GM23338 (cell line): ENCODE measurements at regions not wholly inside any gene's neighbourhood (a gene's known extent, or its start where the extent isn't known, plus 50 kb on each side); places are given as distances from the start of the nearest gene placed in this dataset.

Experiments used
- ATAC-seq: fragments of 200-7000 bp; cut with Tn5 transposase; 3 replicates; pipeline ENCODE4 v1.9.1; 2020
- DNase-seq: peaks from one replicate; pipeline ENCODE4 v3.0.0-alpha.2; 2015; ENCODE audit warnings: low spot score
- H2AFZ ChIP-seq: fragments of 200-600 bp; sonication (generic); 2 replicates; pipeline ENCODE4 v1.8.0; 2016; ENCODE audit warnings: antibody characterized with exemption, mild to moderate bottlenecking, moderate library complexity
- H3F3A ChIP-seq: fragments of 200-600 bp; sonication (generic); replicated peaks from 2 replicates; pipeline ENCODE4 v1.8.0; 2017; ENCODE audit warnings: antibody characterized with exemption, mixed run types, low read depth
- H3K27ac ChIP-seq: fragments of 200-600 bp; sonication (generic); 2 replicates; pipeline ENCODE4 v1.6.1; 2016; ENCODE audit warnings: low read depth
- H3K27me3 ChIP-seq: fragments of 200-600 bp; sonication (generic); 2 replicates; pipeline ENCODE4 v1.8.0; 2016; ENCODE audit warnings: mild to moderate bottlenecking, mixed run types, moderate library complexity; ENCODE audit not compliant: insufficient read depth
- H3K36me3 ChIP-seq: fragments of 200-600 bp; sonication (generic); 2 replicates; pipeline ENCODE4 v1.8.0; 2016; ENCODE audit warnings: mild to moderate bottlenecking; ENCODE audit not compliant: insufficient read depth
- H3K4me1 ChIP-seq: fragments of 200-600 bp; sonication (generic); 2 replicates; pipeline ENCODE4 v1.8.0; 2016; ENCODE audit warnings: mild to moderate bottlenecking, moderate library complexity; ENCODE audit not compliant: insufficient read depth
- H3K4me2 ChIP-seq: fragments of 200-600 bp; sonication (generic); 2 replicates; pipeline ENCODE4 v1.7.1; 2017; ENCODE audit warnings: mixed run types
- H3K4me3 ChIP-seq: fragments of 200-600 bp; sonication (generic); 2 replicates; pipeline ENCODE4 v1.6.1; 2016; ENCODE audit warnings: mixed run types
- H3K79me2 ChIP-seq: fragments of 200-600 bp; sonication (generic); replicated peaks from 2 replicates; pipeline ENCODE4 v1.8.0; 2017; ENCODE audit warnings: mild to moderate bottlenecking; ENCODE audit not compliant: insufficient read depth
- H3K9me2 ChIP-seq: fragments of 200-600 bp; sonication (generic); 2 replicates; pipeline ENCODE4 v1.8.0; 2017; ENCODE audit not compliant: insufficient read depth
- H4K20me1 ChIP-seq: fragments of 200-600 bp; sonication (generic); replicated peaks from 2 replicates; pipeline ENCODE4 v1.8.0; 2017; ENCODE audit warnings: mild to moderate bottlenecking; ENCODE audit not compliant: insufficient read depth
- H3K27ac Mint-ChIP-seq: 2 replicates; pipeline ENCODE4 v1.8.0; 2020; ENCODE audit warnings: inconsistent platforms, mild to moderate bottlenecking, moderate library complexity, mixed read lengths
- H3K27me3 Mint-ChIP-seq: 3 replicates; pipeline ENCODE4 v1.8.0; 2022; ENCODE audit warnings: low read depth, mild to moderate bottlenecking, moderate library complexity, mixed read lengths, inconsistent platforms; ENCODE audit not compliant: insufficient read depth, poor library complexity
- H3K36me3 Mint-ChIP-seq: 3 replicates; pipeline ENCODE4 v1.8.0; 2021; ENCODE audit warnings: low read depth, mild to moderate bottlenecking, inconsistent platforms, moderate library complexity, mixed read lengths
- H3K4me1 Mint-ChIP-seq: 3 replicates; pipeline ENCODE4 v1.8.0; 2020; ENCODE audit warnings: mild to moderate bottlenecking, inconsistent platforms, mixed read lengths
- H3K4me3 Mint-ChIP-seq: 3 replicates; pipeline ENCODE4 v1.8.0; 2021; ENCODE audit warnings: moderate library complexity, mild to moderate bottlenecking, inconsistent platforms, mixed read lengths
- H3K9me3 Mint-ChIP-seq: 3 replicates; pipeline ENCODE4 v1.8.0; 2020; ENCODE audit warnings: moderate library complexity, mild to moderate bottlenecking, inconsistent platforms, mixed read lengths
- CREB1 ChIP-seq: fragments of 250-450 bp; sonication (Bioruptor Pico); IDR thresholded peaks from 2 replicates; pipeline ENCODE4 v1.5.0; 2020; ENCODE audit warnings: low read depth, mild to moderate bottlenecking, moderate library complexity
- CTCF ChIP-seq, 2 experiments: fragments of 200-600 bp in 1 of 2; sonication (generic) in 1 of 2; conservative IDR thresholded peaks; 2 replicates each; pipeline versions ENCODE4 v1.5.1 to v1.6.1; 2016 to 2017; ENCODE audit warnings: antibody characterized with exemption in 2 of 2, low read depth in 2 of 2, mild to moderate bottlenecking in 2 of 2, moderate library complexity in 1 of 2
- EZH2phosphoT487 ChIP-seq: fragments of 200-600 bp; sonication (generic); IDR thresholded peaks from one replicate; pipeline ENCODE4 v1.8.1; 2018; ENCODE audit warnings: antibody characterized with exemption; ENCODE audit not compliant: unreplicated experiment
- NANOG ChIP-seq: IDR thresholded peaks from 2 replicates; pipeline ENCODE4 v1.6.1; 2016; ENCODE audit warnings: antibody characterized with exemption, borderline replicate concordance
- POLR2AphosphoS5 ChIP-seq: IDR thresholded peaks from 2 replicates; pipeline ENCODE4 v1.6.1; 2016; ENCODE audit warnings: antibody characterized with exemption, low read depth
- STAT1 ChIP-seq: IDR thresholded peaks from one replicate; pipeline ENCODE4 v1.6.1; 2016; ENCODE audit warnings: antibody characterized with exemption; ENCODE audit not compliant: unreplicated experiment
- ZNF114 ChIP-seq: fragments of 250-450 bp; sonication (Bioruptor Pico); IDR thresholded peaks from 2 replicates; pipeline ENCODE4 v1.5.0; 2020; ENCODE audit warnings: mild to moderate bottlenecking, moderate library complexity
- ZNF462 ChIP-seq: fragments of 250-450 bp; sonication (Bioruptor Pico); IDR thresholded peaks from 2 replicates; pipeline ENCODE4 v1.5.0; 2020; ENCODE audit warnings: mild to moderate bottlenecking, moderate library complexity
- TF ChIP-seq, protein P1 (sequence below): IDR thresholded peaks from 2 replicates; pipeline ENCODE4 v1.6.1; 2016; ENCODE audit warnings: antibody characterized with exemption
- TF ChIP-seq, protein P2 (sequence below): IDR thresholded peaks from one replicate; pipeline ENCODE4 v1.6.1; 2018; ENCODE audit warnings: antibody characterized with exemption; ENCODE audit not compliant: unreplicated experiment

DNA sequence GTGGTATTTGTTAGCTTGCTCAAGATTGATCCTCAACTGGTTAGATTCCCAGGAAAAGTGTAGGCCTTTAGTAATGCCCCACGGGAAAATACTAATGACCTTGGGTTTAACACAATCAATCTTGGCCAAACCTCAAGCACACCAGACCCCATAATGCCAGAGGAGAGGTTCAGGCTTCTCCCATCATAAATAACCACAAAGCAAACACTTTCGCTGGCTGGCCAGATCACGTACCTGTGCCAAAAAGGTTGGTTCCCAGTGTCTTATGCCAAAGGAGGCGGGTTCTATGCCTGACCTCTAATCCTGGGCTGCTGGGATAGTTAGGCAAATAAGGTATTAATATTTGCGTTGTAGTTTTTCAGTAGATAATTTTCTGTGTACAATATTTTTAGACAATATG, 379.2 kb upstream of the CDH18 start:
- no peak overlapping the region for H3K4me3 Mint-ChIP-seq
- Histone ChIP-seq H3K79me2 (no peaks in the 10 kb centered on the region), H2AFZ (no peak overlapping the region), H3K4me3 (no peak overlapping the region), H3K4me2 (no peak overlapping the region), H3K4me1 (no peaks in the 10 kb centered on the region), H3F3A (no peaks in the 10 kb centered on the region), H4K20me1 (no peaks in the 10 kb centered on the region), H3K27me3 (no peaks in the 10 kb centered on the region), H3K9me2 (no peaks in the 10 kb centered on the region), H3K27ac (no peak overlapping the region), H3K36me3 (no peaks in the 10 kb centered on the region)
- TF ChIP-seq ZNF462 (CRISPR knock-in tag) (no peak), CREB1 (CRISPR knock-in tag) (no peak), STAT1 (no peak)
- TF ChIP-seq, protein P1, sequence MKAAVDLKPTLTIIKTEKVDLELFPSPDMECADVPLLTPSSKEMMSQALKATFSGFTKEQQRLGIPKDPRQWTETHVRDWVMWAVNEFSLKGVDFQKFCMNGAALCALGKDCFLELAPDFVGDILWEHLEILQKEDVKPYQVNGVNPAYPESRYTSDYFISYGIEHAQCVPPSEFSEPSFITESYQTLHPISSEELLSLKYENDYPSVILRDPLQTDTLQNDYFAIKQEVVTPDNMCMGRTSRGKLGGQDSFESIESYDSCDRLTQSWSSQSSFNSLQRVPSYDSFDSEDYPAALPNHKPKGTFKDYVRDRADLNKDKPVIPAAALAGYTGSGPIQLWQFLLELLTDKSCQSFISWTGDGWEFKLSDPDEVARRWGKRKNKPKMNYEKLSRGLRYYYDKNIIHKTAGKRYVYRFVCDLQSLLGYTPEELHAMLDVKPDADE, result no peak
- no peak for ATAC-seq
- DNase-seq, result no peak
- no peaks in the 10 kb centered on the region for H3K4me1 Mint-ChIP-seq
- no peaks in the 10 kb centered on the region for H3K36me3 Mint-ChIP-seq
- no peaks in the 10 kb centered on the region for H3K27me3 Mint-ChIP-seq
- H3K27ac Mint-ChIP-seq, result no peak overlapping the region
- no peaks in the 10 kb centered on the region for H3K9me3 Mint-ChIP-seq

DNA sequence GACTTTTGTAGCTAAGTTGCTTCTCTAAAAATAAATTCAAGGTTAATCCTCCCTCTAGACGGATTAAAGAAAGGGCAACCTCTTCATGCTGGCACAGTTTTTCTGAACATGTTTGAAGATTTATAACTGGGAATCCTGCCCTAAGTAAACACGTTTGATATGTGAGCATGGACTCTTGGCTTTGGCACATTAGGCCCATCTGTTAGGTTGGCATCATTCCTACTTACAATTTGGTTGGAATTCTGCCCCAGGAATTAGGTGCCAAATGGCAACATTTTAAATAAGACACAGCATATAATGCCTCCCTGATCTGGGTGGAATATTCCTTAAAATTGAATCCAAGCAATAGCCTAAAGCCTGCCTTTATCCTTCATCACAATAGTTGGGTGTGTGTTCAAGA, 372.3 kb upstream of the CDH18 start:
- Histone ChIP-seq H3F3A (no peaks in the 10 kb centered on the region), H3K4me3 (no peak overlapping the region), H4K20me1 (no peaks in the 10 kb centered on the region), H3K4me1 (no peaks in the 10 kb centered on the region), H3K36me3 (no peaks in the 10 kb centered on the region), H3K4me2 (no peak overlapping the region), H3K27me3 (no peaks in the 10 kb centered on the region), H3K9me2 (no peaks in the 10 kb centered on the region), H3K27ac (no peak overlapping the region), H3K79me2 (no peaks in the 10 kb centered on the region), H2AFZ (no peak overlapping the region)
- Mint-ChIP-seq H3K27me3 (no peaks in the 10 kb centered on the region), H3K27ac (no peak overlapping the region), H3K36me3 (no peaks in the 10 kb centered on the region), H3K4me3 (no peak overlapping the region), H3K9me3 (peaks cover 4% of the 10 kb centered on the region; the same call in 1 of the 3 replicates), H3K4me1 (no peaks in the 10 kb centered on the region)
- DNase-seq, result no peak
- ATAC-seq, result no peak
- TF ChIP-seq NANOG (no peak), POLR2AphosphoS5 (no peak), CTCF (conservative IDR thresholded peaks at IDR 0.05; ENCODE audit: low read depth in 2 of 2) (no peak), CREB1 (CRISPR knock-in tag) (no peak), ZNF114 (no peak), EZH2phosphoT487 (no peak)
- TF ChIP-seq, protein P2, sequence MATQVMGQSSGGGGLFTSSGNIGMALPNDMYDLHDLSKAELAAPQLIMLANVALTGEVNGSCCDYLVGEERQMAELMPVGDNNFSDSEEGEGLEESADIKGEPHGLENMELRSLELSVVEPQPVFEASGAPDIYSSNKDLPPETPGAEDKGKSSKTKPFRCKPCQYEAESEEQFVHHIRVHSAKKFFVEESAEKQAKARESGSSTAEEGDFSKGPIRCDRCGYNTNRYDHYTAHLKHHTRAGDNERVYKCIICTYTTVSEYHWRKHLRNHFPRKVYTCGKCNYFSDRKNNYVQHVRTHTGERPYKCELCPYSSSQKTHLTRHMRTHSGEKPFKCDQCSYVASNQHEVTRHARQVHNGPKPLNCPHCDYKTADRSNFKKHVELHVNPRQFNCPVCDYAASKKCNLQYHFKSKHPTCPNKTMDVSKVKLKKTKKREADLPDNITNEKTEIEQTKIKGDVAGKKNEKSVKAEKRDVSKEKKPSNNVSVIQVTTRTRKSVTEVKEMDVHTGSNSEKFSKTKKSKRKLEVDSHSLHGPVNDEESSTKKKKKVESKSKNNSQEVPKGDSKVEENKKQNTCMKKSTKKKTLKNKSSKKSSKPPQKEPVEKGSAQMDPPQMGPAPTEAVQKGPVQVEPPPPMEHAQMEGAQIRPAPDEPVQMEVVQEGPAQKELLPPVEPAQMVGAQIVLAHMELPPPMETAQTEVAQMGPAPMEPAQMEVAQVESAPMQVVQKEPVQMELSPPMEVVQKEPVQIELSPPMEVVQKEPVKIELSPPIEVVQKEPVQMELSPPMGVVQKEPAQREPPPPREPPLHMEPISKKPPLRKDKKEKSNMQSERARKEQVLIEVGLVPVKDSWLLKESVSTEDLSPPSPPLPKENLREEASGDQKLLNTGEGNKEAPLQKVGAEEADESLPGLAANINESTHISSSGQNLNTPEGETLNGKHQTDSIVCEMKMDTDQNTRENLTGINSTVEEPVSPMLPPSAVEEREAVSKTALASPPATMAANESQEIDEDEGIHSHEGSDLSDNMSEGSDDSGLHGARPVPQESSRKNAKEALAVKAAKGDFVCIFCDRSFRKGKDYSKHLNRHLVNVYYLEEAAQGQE, result no peak
